Activated CD4-positive, alpha-beta T cell treated with anti-CD3 and anti-CD28 coated beads, Interleukin-2, amount 50 U/mL, for 1 hour (primary cell): ENCODE measurements at regions not wholly inside any gene's neighbourhood (a gene's known extent, or its start where the extent isn't known, plus 50 kb on each side); places are given as distances from the start of the nearest gene placed in this dataset.

Experiments
- DNase-seq: peaks from one replicate; pipeline ENCODE4 v3.0.0-alpha.2; 2020

DNA sequence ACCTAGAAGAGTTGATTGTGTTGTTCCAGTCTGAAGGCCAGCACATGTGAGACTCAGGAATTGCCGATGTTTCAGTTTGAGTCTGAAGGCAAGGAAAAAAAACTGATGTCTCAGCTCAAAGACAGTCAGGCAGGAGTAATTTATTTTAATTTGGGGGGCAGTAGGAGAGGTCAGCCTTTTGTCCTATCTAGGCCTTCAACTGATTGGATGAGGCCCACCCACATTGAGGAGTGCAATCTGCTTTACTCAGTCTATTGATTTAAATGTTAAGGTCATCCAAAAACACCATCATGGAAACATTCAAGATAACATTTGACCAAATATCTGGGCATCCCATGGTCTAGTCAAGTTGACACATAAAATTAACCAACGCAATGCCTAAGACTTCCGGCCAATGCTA is 288.9 kb downstream of the CDK5RAP2 start:
- no peak for DNase-seq

GRCh38 chr9:120289990-120290975 is 289.7 kb downstream of the CDK5RAP2 start:
- DNase-seq: no peak

- DNase-seq: no peak
Measured at GRCh38 chr9:120289098-120289497, 290.9 kb downstream of the CDK5RAP2 start.

GRCh38 chr9:120286530-120286929 is 293.4 kb downstream of the CDK5RAP2 start:
- DNase-seq: no peak

- no peak for DNase-seq
Measured at GRCh38 chr9:120284821-120285220, 295.1 kb downstream of the CDK5RAP2 start.

DNA sequence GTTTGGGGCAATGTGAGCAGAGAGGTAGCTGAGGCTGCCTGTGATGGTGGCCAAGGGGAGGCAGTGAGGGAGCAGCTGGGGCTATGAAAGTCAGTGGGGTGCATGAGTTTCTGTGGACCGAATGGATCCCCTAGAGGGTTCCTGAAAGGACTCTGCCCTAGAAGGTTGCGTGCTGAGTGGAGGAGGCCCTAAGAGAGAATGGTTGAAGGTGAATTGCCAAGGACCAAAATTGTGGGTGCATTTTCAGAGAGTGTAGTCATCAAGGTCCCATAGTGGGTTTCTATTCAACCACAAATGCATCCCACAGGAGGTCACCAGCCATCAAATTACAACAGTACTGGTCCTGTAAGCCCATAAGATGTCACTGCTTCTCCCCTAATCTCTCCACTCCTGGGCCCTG is 298.3 kb downstream of the CDK5RAP2 start:
- DNase-seq: no peak

- DNase-seq: no peak
Measured at GRCh38 chr9:120267929-120268328, 312.0 kb downstream of the CDK5RAP2 start.

DNA sequence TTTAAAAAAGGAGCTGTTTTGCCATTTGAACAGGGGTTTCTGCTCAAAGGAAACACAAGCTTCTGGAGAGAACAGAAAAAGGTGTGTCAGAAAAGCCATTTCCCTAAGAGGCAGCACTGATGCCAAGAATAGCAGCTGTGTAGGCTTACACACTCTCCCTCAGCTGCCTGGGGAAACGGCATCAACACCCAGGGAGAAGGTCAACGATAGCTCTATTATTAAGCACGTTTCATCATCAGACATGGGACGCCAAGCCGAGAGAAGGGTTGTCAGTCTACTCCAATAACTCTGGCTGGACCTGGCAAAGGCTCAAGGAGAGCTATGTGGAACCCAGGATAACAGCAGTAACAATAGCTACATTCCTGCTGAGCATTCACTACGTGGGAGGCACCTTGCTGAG is 314.2 kb downstream of the CDK5RAP2 start:
- no peak for DNase-seq

DNA sequence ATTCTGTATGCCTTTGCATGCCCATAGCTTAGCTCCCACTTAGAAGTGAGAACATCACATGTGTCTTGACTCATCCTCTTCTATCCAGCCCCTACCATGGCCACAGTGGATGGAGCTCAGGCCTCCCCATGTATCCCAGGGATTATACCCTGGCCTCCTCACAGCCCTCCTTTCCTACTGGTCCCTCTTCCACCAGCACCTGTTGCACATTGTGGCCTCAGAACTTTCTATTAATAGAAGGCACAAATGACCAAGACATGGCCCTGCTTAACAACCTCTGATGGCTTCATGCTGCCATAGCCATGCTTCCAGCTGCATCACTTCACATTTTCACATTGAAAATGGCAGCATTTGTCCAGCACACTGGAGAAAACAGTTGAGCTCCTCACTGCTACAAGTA is 315.4 kb downstream of the CDK5RAP2 start:
- no peak for DNase-seq

- DNase-seq: no peak
Measured at GRCh38 chr9:120263836-120264235, 316.1 kb downstream of the CDK5RAP2 start.

DNA sequence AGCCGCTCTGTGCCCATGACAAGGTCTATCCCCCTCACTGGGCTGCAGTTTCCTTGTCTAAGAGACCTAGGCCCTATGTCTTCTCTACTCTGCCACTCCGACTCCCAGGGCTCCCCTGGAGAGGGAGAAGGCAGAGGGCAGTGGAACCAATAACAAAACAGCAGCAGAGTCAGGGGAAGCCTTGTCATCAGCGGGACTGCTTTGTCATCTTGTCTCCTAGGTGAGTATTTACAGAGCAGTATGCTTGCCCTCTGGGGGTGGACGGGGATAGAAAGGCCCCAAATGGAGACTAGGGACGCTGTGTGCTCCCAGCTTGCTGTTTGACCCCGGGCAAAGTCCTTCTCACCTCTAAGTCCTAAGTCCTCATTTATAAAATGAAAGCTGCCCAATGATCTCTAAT is 318.5 kb downstream of the CDK5RAP2 start:
- DNase-seq: no peak

DNA sequence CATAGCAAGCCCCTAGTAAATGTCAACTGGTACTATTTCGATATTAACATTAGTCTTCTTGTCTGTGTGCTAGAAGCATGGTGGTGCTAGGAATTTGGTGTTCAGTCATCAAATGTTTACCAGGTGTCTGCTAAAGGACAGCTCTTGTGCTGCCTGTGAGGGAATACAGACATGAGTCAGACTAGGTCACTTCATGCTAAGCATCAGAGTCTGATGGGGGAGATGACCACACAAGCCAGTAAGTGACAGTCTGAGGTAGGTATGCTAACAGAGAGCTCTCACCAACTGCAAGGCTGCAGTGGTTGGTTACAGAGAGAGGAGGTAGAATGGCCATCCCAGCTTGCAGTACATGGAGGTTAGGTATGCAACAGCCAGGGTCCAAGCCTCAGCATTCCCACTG is 320.9 kb downstream of the CDK5RAP2 start:
- DNase-seq: no peak

GRCh38 chr9:120258096-120258495 is 321.9 kb downstream of the CDK5RAP2 start:
- DNase-seq: no peak

DNA sequence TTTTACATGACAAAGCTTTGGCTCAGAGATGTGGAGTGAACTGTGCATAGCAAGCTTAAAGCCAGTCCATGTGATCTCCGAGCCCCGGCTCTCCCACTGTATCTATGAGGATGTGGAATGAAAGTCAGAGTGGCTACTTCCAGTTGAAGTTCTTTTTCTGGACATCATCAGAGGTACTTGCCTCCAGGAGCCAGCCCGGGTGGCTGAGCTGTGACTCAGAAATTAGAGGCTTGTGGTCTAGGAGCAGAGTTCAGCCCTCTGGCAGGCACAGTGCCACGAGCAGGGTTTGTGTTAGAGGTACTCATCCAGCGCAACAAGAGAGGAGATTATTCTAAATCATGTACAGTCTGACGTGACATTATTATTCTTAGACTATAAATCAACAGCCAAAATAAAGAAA is 322.5 kb downstream of the CDK5RAP2 start:
- DNase-seq: no peak

DNA sequence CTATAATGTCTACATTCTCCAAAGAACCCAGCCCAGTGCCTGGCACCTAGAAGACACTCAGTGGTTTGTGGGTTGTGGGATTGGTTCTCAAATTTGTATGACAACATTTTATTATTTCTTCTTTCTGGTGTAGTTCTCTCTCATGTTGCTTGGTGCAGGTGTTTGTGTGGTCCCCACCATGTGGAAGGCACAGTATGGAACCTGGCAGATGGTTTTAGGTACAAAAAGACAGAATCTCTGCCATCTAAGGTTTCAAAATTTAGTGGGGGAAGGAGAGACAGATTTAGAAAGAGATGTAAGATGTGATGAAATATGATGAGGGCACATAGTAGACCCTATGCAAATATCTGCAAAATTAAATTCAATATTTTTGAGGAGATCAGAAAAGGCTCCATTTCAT is 323.8 kb downstream of the CDK5RAP2 start:
- DNase-seq: no peak

- no peak for DNase-seq
Measured at GRCh38 chr9:120252248-120252647, 327.7 kb downstream of the CDK5RAP2 start.

DNA sequence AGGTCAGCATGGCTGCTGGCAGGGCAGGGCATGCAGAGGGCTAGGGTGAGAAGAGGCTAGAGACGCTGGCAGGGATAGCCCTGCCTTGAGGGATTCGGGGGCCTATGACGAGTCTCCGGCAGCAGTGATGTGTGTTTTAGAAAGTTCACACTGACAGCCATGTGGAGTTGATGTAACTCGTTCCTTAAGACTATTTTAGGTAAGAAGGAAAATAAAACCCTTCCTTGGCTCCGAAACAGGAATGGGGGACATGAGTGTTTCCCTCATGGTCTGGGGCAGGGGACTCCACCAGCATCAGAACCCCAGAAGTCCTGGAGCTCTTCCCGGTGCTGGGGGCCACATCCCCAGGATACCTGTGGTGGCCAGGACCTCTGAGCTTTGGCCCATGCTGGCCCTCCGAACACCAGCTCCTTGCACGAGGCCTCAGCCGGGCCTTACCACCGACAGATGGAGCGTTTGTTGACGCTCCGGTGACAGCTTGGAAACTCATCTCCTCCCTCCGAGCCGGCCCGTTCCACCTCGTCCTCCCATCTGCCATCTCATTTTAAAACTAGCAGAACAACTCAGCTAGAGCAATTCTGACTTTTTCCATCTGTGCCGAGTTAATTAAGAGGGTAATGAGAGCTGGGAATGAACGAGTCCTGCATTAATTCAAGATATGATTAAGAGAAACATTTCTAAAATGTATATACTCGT is 337.7 kb downstream of the CDK5RAP2 start:
- no peak for DNase-seq

DNA sequence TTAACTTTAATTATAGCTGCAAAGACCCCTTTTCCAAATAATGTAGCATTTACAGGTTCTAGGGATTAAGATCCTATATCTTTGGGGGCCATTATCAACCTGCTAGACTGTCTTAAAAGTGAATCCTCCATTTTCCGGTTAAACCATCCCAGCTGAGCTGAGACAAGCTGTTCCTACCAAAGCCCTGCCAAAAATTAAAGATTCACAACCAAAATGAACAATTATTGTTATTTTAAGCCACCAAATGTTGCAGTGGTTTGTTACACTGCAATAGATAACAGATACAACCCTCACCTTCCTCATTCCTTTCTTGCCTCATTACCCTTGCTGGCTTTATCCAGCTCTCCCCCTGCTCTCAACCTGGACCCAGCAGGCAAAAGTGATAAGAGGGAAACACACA is 343.4 kb downstream of the CDK5RAP2 start:
- DNase-seq: no peak

DNA sequence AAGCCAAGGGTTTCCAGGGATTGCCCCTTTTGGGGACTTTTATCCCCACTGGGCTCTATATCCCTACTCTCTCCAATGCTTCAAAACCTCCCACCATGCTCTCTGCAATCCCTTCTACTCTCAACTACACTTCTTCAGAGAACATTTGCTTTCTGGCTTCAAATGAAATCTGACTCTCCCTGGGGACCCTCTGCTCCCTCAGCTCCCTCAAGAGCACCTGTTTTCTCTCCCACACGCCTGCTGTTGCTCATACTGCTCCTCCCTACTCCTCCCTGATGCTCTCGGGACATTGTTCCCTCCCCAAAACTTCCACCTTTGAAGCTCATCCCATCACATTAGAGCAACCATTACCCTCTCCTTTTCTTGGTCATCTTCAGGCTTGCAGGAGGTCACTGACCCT is 344.9 kb downstream of the CDK5RAP2 start:
- no peak for DNase-seq

- DNase-seq: no peak
Measured at GRCh38 chr9:120230227-120230626, 349.7 kb downstream of the CDK5RAP2 start.

DNA sequence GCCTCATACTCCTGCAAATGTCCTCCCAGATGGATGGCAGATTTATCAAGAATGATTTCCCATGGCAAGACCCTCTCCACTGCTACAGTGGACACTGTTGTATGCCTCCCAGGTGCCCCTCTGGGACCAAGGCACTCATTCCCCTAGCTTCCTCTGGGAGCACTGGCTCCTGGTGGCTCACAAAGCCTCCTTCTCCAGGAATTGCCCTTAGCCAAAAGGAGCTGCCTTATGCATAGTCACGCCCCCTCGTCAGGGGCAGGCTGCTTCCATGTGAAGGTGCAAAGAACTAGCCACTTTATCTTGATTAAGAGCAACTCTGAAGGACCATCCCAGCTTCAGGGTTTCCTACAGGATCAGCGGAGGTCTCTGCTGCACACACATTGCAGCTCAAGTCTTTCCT is 358.1 kb downstream of the CDK5RAP2 start:
- no peak for DNase-seq

- no peak for DNase-seq
Measured at GRCh38 chr9:120214332-120214731, 365.6 kb downstream of the CDK5RAP2 start.

DNA sequence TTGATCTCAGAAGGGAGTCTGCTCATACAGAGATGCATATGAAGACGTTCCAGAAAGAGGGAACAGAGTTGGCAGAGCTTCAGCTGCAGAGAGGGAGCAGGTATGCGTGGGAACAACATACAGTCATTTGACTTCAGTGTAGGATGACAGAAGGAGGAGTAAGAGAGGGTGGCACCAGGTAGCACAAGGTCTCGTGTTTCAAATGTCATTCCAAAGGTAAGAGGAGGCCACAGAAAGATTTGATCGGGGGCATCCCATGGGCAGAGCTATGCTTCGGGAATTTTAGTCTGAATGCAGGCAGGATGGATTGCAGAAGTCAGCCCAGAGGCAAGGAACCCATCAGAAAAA is 367.1 kb downstream of the CDK5RAP2 start:
- DNase-seq: no peak

GRCh38 chr9:120212153-120212852 is 367.7 kb downstream of the CDK5RAP2 start:
- DNase-seq: no peak
